ENCODE measurements at regions not wholly inside any gene's neighbourhood (a gene's known extent, or its start where the extent isn't known, plus 50 kb on each side); places are given as distances from the start of the nearest gene placed in this dataset.

DNA sequence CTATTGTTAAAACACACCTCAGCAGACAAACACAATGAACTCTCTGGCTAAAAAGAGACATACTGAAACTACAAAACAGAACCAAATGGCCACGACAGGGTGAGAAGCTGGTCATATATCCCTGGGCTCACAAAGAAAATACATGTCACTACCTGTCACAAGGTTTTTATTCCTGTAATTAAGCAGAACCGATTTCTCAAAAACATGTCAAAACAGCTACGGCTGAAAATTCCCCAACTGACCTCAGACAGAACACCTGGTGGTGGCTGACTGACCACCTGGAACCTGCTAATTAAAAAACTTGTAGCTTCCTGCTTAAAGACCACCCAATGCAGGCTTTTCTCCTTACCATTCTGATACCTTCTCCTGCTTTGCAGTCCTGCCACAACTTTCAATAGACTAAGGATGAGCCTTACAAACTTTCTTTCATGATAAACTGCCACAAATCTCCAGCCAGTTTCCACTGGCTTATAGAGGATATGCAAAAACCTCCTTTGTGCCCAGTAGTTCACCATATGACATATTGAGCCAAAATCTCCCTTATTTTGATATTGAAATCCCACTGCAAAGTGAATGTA is 571.9 kb downstream of the SPOCK3 start (continued):
- TF ChIP-seq CBX5 (IDR thresholded peaks at IDR 0.05; ENCODE audit: low read depth, low read length) (no peak), ASH2L (IDR thresholded peaks at IDR 0.05; ENCODE audit: low read length) (no peak), SUZ12 (IDR thresholded peaks at IDR 0.05; ENCODE audit: low read length) (no peak), POLR2AphosphoS5 (IDR thresholded peaks at IDR 0.05; ENCODE audit: low read depth, low read length) (no peak), TAF1 (IDR thresholded peaks at IDR 0.05; ENCODE audit: low read depth, low read length) (no peak), CHD2 (IDR thresholded peaks at IDR 0.05; ENCODE audit: low read length) (no peak)
